Smooth muscle cell of the brain vasculature (primary cell): ENCODE measurements at regions not wholly inside any gene's neighbourhood (a gene's known extent, or its start where the extent isn't known, plus 50 kb on each side); places are given as distances from the start of the nearest gene placed in this dataset.
"Not testable (repeated sequence)": the region's sequence is repeated elsewhere in the genome, so short reads cannot be mapped to it uniquely, and the experiment has no call there.

Experiments
- DNase-seq: peaks from one replicate; pipeline ENCODE4 v3.0.0-alpha.2; 2012; ENCODE audit warnings: low read depth, low spot score

- not testable (repeated sequence) for DNase-seq
These were observed 311.2 kb upstream of the SOX4 start for GRCh38 chr6:21282360-21282759.

- no peak for DNase-seq
These were observed 309.4 kb upstream of the SOX4 start for GRCh38 chr6:21284166-21284565.

GRCh38 chr6:21284706-21285105 is 308.8 kb upstream of the SOX4 start:
- DNase-seq = no peak

GRCh38 chr6:21294144-21294543 is 299.4 kb upstream of the SOX4 start:
- DNase-seq = no peak

GRCh38 chr6:21295506-21296240 is 297.9 kb upstream of the SOX4 start:
- no peak for DNase-seq

GRCh38 chr6:21297665-21298064 is 295.9 kb upstream of the SOX4 start:
- no peak for DNase-seq

- no peak for DNase-seq
These were observed 294.3 kb upstream of the SOX4 start for GRCh38 chr6:21299216-21299615.

- no peak for DNase-seq
These were observed 293.1 kb upstream of the SOX4 start for GRCh38 chr6:21300439-21300838.

GRCh38 chr6:21305893-21306332 is 287.6 kb upstream of the SOX4 start:
- no peak for DNase-seq

- no peak for DNase-seq
These were observed 287.0 kb upstream of the SOX4 start for GRCh38 chr6:21306546-21306945.

GRCh38 chr6:21309807-21310221 is 283.7 kb upstream of the SOX4 start:
- DNase-seq = no peak

- DNase-seq = no peak
These were observed 282.9 kb upstream of the SOX4 start for GRCh38 chr6:21310568-21311140.

- DNase-seq = no peak
These were observed 281.4 kb upstream of the SOX4 start for GRCh38 chr6:21312118-21312517.

- no peak for DNase-seq
These were observed 275.9 kb upstream of the SOX4 start for GRCh38 chr6:21317642-21318041.

- no peak for DNase-seq
These were observed 272.5 kb upstream of the SOX4 start for GRCh38 chr6:21321076-21321475.

- no peak for DNase-seq
These were observed 272.0 kb upstream of the SOX4 start for GRCh38 chr6:21321531-21321930.

- DNase-seq = no peak
These were observed 270.0 kb upstream of the SOX4 start for GRCh38 chr6:21323577-21323976.

GRCh38 chr6:21325201-21325856 is 268.2 kb upstream of the SOX4 start:
- DNase-seq = no peak

- no peak for DNase-seq
These were observed 266.0 kb upstream of the SOX4 start for GRCh38 chr6:21327326-21328112.

- DNase-seq = no peak
These were observed 262.3 kb upstream of the SOX4 start for GRCh38 chr6:21331235-21331634.

GRCh38 chr6:21332077-21332476 is 261.5 kb upstream of the SOX4 start:
- DNase-seq = no peak

- DNase-seq = no peak
These were observed 260.9 kb upstream of the SOX4 start for GRCh38 chr6:21332660-21333059.
